ENCODE measurements at regions not wholly inside any gene's neighbourhood (a gene's known extent, or its start where the extent isn't known, plus 50 kb on each side); places are given as distances from the start of the nearest gene placed in this dataset. TPM values are rescaled to one million over a fixed set of nuclear protein-coding genes. Genes with fewer than 3 reads are reported as not detected.

- H3K36me3 ChIP-seq, result no peaks in the 10 kb centered on the region
- H3K27me3 ChIP-seq (ENCODE audit: low read depth), result no peaks in the 10 kb centered on the region
- no peak for DNase-seq
- intact Hi-C loops (cut with micrococcal nuclease), result no loop called here
- H3K4me3 ChIP-seq, result no peak overlapping the region
- no peak overlapping the region for H3K27ac ChIP-seq (replicated peaks)
- no peaks in the 10 kb centered on the region for H3K4me1 ChIP-seq
- TF ChIP-seq CTCF (IDR thresholded peaks at IDR 0.05; ENCODE audit: borderline replicate concordance), result no peak
- H3K9me3 ChIP-seq (replicated peaks), result no peaks in the 10 kb centered on the region
These were observed 69.9 kb upstream of the ADARB2 start for GRCh38 chr10:1807196-1807595.

GRCh38 chr10:1802413-1802812 lies 65.1 kb upstream of the ADARB2 start:
- H3K4me1 ChIP-seq, result no peaks in the 10 kb centered on the region
- intact Hi-C loops (cut with micrococcal nuclease), result no loop called here
- H3K36me3 ChIP-seq, result no peaks in the 10 kb centered on the region
- peaks cover 18% of the 10 kb centered on the region for H3K9me3 ChIP-seq (replicated peaks)
- no peak overlapping the region for H3K27ac ChIP-seq (replicated peaks)
- DNase-seq, result no peak
- TF ChIP-seq CTCF (IDR thresholded peaks at IDR 0.05; ENCODE audit: borderline replicate concordance), result no peak
- no peak overlapping the region for H3K4me3 ChIP-seq
- no peaks in the 10 kb centered on the region for H3K27me3 ChIP-seq (ENCODE audit: low read depth)

- Histone ChIP-seq H3K4me3 (no peak overlapping the region), H3K9me3 (replicated peaks) (peaks cover 2% of the 10 kb centered on the region), H3K27ac (replicated peaks) (no peak overlapping the region), H3K36me3 (no peaks in the 10 kb centered on the region), H3K4me1 (no peaks in the 10 kb centered on the region), H3K27me3 (ENCODE audit: low read depth) (peaks cover 3% of the 10 kb centered on the region)
- intact Hi-C loops (cut with micrococcal nuclease), result no loop called here
- DNase-seq, result no peak
- no peak for TF ChIP-seq CTCF (IDR thresholded peaks at IDR 0.05; ENCODE audit: borderline replicate concordance)
These were observed 51.1 kb upstream of the ADARB2 start for GRCh38 chr10:1788401-1788800.

Small RNAs in the stretch of these regions (microRNA-seq; reads per million reads assigned to microRNA genes)
- not detected for gene MIR6072

Measured in left ventricle myocardium inferior (tissue), 1 donor.